Body of pancreas (tissue), 4 donors: ENCODE measurements at regions not wholly inside any gene's neighbourhood (a gene's known extent, or its start where the extent isn't known, plus 50 kb on each side); places are given as distances from the start of the nearest gene placed in this dataset.

Source experiments
- CTCF ChIP-seq, 7 experiments: fragments of 450-650 bp in 4 of 7; fragments of 200-600 bp in 3 of 7; sonication (generic) in 3 of 7; IDR thresholded peaks; one replicate each; pipeline ENCODE4 v1.5.1; 2016 to 2019; ENCODE audit warnings: antibody characterized with exemption in 7 of 7
- POLR2A ChIP-seq, 3 donors: fragments of 450-650 bp; IDR thresholded peaks; one replicate each; pipeline ENCODE4 v1.6.1; 2016; ENCODE audit warnings: antibody characterized with exemption in 3 of 3, mild to moderate bottlenecking in 2 of 3

GRCh38 chr5:54869691-54870090 lies 115.7 kb downstream of the ESM1 start:
- TF ChIP-seq POLR2A (IDR thresholded peaks at IDR 0.05): no peak
- no peak for TF ChIP-seq CTCF (IDR thresholded peaks at IDR 0.05)
